Colonic mucosa (tissue), 4 donors: ENCODE measurements at regions not wholly inside any gene's neighbourhood (a gene's known extent, or its start where the extent isn't known, plus 50 kb on each side); places are given as distances from the start of the nearest gene placed in this dataset.

Source experiments
- DNase-seq: peaks from one replicate; pipeline ENCODE4 v3.0.0-alpha.2; 2020
- H3K27ac ChIP-seq: fragments of 200-600 bp; one replicate; pipeline ENCODE4 v1.8.0; 2021
- H3K27me3 ChIP-seq: fragments of 200-600 bp; one replicate; pipeline ENCODE4 v1.8.0; 2021
- H3K36me3 ChIP-seq: fragments of 200-600 bp; one replicate; pipeline ENCODE4 v1.8.0; 2021
- H3K4me1 ChIP-seq: fragments of 200-600 bp; one replicate; pipeline ENCODE4 v1.8.0; 2021; ENCODE audit warnings: mild to moderate bottlenecking
- H3K4me3 ChIP-seq: fragments of 200-600 bp; one replicate; pipeline ENCODE4 v1.8.0; 2021
- H3K9ac ChIP-seq, 2 donors: one replicate each; pipeline ENCODE4 v1.7.0; 2013; ENCODE audit warnings: control low read depth in 2 of 2, low read depth in 2 of 2, low read length in 2 of 2
- H3K9me3 ChIP-seq: fragments of 200-600 bp; one replicate; pipeline ENCODE4 v1.8.0; 2021
- CTCF ChIP-seq: fragments of 200-600 bp; IDR thresholded peaks from one replicate; pipeline ENCODE4 v1.8.0; 2022; ENCODE audit warnings: antibody characterized with exemption, mild to moderate bottlenecking
- intact Hi-C: fragments of 100-400 bp; cut with DNase I; formaldehyde crosslinking; loops from one replicate; pipeline ENCODE4 v1.14.1; 2022
- donor health status: healthy.
- donor health status: DM: no; HTN: no; CAD: no.
- donor health status: DM: no; HTN: no; CAD: no.

GRCh38 chr11:30089921-30090320, 73.1 kb upstream of the KCNA4 start:
- no peak for TF ChIP-seq CTCF

GRCh38 chr11:30091246-30091645, 74.4 kb upstream of the KCNA4 start:
- no peak overlapping the region for H3K4me3 ChIP-seq
- no peak overlapping the region for H3K9ac ChIP-seq
- H3K27ac ChIP-seq: no peak overlapping the region
- no peak for DNase-seq
- TF ChIP-seq CTCF: no peak
- H3K36me3 ChIP-seq: no peaks in the 10 kb centered on the region
- H3K27me3 ChIP-seq: no peaks in the 10 kb centered on the region
- no peaks in the 10 kb centered on the region for H3K4me1 ChIP-seq
- H3K9me3 ChIP-seq: no peaks in the 10 kb centered on the region
- intact Hi-C loops: no loop called here

More at GRCh38 chr11:30089921-30090320, 73.1 kb upstream of the KCNA4 start:
- H3K4me1 ChIP-seq: no peaks in the 10 kb centered on the region
- no peaks in the 10 kb centered on the region for H3K27me3 ChIP-seq
- no peaks in the 10 kb centered on the region for H3K9me3 ChIP-seq
- H3K4me3 ChIP-seq: no peak overlapping the region
- intact Hi-C loops: no loop called here
- no peak overlapping the region for H3K9ac ChIP-seq
- H3K36me3 ChIP-seq: no peaks in the 10 kb centered on the region
- H3K27ac ChIP-seq: no peak overlapping the region
- DNase-seq: no peak

- Histone ChIP-seq H3K9ac (no peak overlapping the region), H3K27ac (no peak overlapping the region), H3K27me3 (no peaks in the 10 kb centered on the region), H3K9me3 (no peaks in the 10 kb centered on the region), H3K36me3 (no peaks in the 10 kb centered on the region), H3K4me3 (no peak overlapping the region), H3K4me1 (no peaks in the 10 kb centered on the region)
- no peak for DNase-seq
- intact Hi-C loops: no loop called here
- no peak for TF ChIP-seq CTCF
These were observed 74.9 kb upstream of the KCNA4 start for GRCh38 chr11:30091737-30092136.

- intact Hi-C loops: no loop called here
- no peak for TF ChIP-seq CTCF
- no peak overlapping the region for H3K9ac ChIP-seq
- no peak overlapping the region for H3K4me3 ChIP-seq
- DNase-seq: no peak
- H3K27me3 ChIP-seq: no peaks in the 10 kb centered on the region
- no peaks in the 10 kb centered on the region for H3K9me3 ChIP-seq
- no peaks in the 10 kb centered on the region for H3K4me1 ChIP-seq
- H3K27ac ChIP-seq: no peak overlapping the region
- no peaks in the 10 kb centered on the region for H3K36me3 ChIP-seq
These were observed 75.7 kb upstream of the KCNA4 start for GRCh38 chr11:30092518-30092917.

GRCh38 chr11:30100495-30100894, 83.7 kb upstream of the KCNA4 start:
- no peaks in the 10 kb centered on the region for H3K4me1 ChIP-seq
- intact Hi-C loops: no loop called here

More at GRCh38 chr11:30100495-30100894, 83.7 kb upstream of the KCNA4 start:
- Histone ChIP-seq H3K9me3 (no peaks in the 10 kb centered on the region), H3K4me3 (no peak overlapping the region), H3K27me3 (no peaks in the 10 kb centered on the region), H3K27ac (no peak overlapping the region), H3K36me3 (no peaks in the 10 kb centered on the region), H3K9ac (no peak overlapping the region)
- TF ChIP-seq CTCF: no peak
- no peak for DNase-seq
